GM10248 (cell line): ENCODE measurements at regions not wholly inside any gene's neighbourhood (a gene's known extent, or its start where the extent isn't known, plus 50 kb on each side); places are given as distances from the start of the nearest gene placed in this dataset.

Experiments
- CTCF ChIA-PET: fragments of 300-600 bp; sonication (Branson Sonifier 250); formaldehyde crosslinking; extraction: SDS; loops from one replicate; lab custom pipeline; 2021; ENCODE audit warnings: antibody characterized with exemption; lab: Yijun Ruan, JAX
- POLR2A ChIA-PET: fragments of 350-650 bp; sonication (Branson Sonifier 250); formaldehyde crosslinking; extraction: SDS; loops from one replicate; lab custom pipeline; 2020; ENCODE audit warnings: antibody characterized with exemption; lab: Yijun Ruan, JAX
- DNase-seq: peaks from one replicate; pipeline ENCODE4 v3.0.0; 2012; ENCODE audit errors: extremely low spot score
- TF ChIP-seq, protein P1 (sequence below): IDR thresholded peaks from 2 replicates; pipeline ENCODE4 v1.5.1; 2012; ENCODE audit warnings: mild to moderate bottlenecking, low read depth; ENCODE audit errors: extremely low read depth, missing control alignments, control extremely low read depth

DNA sequence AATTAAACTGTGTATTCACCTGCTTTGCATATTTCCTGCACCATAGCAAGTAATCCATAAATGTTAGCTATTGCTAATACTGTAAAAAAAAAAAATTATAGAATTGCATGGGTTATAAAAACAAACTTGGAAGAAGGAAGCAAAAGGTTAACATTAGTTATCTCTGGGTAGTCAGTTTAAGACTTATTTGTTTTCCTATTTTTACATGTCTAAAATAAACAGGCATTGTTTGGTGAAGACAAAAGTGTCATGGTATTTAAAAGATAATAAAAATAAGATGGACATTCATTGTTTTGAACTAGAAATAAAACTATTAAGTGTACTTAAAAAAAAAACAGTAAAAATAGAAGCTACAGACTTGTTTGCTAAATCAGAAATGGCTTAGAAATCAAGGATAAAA is 313.8 kb downstream of the SOX9 start:
- CTCF ChIA-PET, result interaction anchor here (0.6 to 1.0 kb wide), 2 partner anchors 10 to 52 kb away, joined by 3 read pairs; no protein-coding TSS in a partner anchor
- no peak for DNase-seq
- TF ChIP-seq, protein P1, sequence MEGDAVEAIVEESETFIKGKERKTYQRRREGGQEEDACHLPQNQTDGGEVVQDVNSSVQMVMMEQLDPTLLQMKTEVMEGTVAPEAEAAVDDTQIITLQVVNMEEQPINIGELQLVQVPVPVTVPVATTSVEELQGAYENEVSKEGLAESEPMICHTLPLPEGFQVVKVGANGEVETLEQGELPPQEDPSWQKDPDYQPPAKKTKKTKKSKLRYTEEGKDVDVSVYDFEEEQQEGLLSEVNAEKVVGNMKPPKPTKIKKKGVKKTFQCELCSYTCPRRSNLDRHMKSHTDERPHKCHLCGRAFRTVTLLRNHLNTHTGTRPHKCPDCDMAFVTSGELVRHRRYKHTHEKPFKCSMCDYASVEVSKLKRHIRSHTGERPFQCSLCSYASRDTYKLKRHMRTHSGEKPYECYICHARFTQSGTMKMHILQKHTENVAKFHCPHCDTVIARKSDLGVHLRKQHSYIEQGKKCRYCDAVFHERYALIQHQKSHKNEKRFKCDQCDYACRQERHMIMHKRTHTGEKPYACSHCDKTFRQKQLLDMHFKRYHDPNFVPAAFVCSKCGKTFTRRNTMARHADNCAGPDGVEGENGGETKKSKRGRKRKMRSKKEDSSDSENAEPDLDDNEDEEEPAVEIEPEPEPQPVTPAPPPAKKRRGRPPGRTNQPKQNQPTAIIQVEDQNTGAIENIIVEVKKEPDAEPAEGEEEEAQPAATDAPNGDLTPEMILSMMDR, result no peak
- POLR2A ChIA-PET, result no interaction called here

DNA sequence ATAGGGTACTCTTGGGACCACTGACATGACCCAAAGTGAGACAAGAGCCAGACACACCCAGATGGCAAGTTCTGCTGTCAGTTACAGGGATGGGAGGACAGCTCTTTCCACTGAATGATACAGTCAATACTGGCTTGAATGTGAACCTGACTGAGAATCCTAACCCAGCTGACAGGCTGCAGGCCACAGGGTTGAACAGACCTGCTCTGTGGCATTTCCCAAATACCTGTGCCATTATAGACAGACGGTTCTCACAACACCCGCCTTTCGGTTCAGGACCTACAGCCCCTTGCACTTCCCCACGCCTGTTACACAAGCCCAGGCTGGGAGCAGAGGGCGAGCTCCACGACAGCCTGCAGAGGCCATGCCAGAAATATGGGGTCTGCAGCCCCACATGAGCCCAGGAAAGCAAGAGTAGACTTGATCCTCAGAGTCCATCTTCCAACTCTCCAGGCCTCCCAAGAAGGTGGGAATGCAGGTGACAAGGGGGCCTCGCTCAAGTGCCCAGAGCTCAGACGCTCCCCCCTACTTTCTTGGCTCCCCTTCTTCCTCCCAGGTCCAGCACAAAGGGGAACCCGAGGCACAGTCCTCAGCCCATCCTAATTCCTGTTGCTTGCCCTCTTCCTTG is 314.3 kb downstream of the SOX9 start:
- DNase-seq, result no peak
- TF ChIP-seq, protein P1, result no peak
- ChIA-PET POLR2A (no interaction called here), CTCF (interaction anchor here (1.0 to 1.2 kb wide), 2 partner anchors 25 to 52 kb away, joined by 3 read pairs; no protein-coding TSS in a partner anchor)

DNA sequence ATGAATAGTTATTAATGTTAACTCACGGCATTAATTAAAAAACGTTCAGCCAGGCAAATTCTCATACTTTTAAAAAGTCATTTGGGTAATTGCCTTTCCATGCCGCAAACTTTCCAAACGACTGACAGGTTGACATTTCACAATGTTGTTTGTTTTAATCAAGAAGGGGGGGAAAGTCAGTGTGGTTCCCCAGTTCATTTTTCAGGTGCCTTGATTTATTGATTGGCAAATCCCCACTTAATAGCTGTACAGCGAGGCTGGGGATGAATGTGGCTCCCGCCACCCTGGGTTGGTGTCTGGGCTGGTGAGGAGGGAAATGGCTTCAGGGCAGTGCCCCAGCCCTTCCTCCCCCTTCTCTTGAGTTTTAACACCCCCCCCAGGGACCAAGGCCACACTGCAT is 318.0 kb downstream of the SOX9 start:
- TF ChIP-seq, protein P1, result no peak
- CTCF ChIA-PET, result interaction anchor here (1.0 kb wide), 1 partner anchor 25 kb away, joined by 3 read pairs; no protein-coding TSS in a partner anchor
- POLR2A ChIA-PET, result no interaction called here
- no peak for DNase-seq

DNA sequence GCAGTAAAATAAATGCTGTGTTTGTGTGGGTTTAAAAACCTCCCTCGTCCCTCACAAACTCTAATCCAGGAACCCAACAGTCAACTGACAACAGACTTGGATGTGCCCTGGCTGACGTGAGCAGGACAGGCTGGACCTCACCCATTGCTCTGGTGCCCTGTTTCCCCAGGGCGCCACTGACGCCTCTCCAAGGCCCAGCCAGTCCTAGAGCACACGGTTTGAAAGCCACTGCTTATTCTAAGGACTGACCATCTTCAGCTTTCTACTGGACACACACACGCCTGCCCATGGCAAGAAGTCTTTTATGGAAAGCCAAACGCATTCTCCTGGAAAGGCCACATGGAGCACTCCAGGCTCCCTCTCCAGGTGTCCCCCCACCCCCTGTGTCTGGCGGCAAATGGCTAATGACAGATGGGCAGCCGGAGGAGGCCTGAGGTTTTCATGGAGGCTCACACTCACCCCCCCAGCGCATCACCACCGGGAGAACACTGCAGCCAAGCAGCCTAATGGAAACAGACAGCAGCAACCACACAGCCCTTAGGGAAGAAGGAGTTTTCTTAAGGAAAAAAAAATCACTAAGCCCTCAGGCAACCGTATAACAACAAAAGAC is 319.2 kb downstream of the SOX9 start:
- TF ChIP-seq, protein P1, result no peak
- CTCF ChIA-PET, result interaction anchor here (0.7 to 1.4 kb wide), 2 partner anchors 11 to 318 kb away, joined by 3 read pairs; no protein-coding TSS in a partner anchor
- POLR2A ChIA-PET, result no interaction called here
- DNase-seq, result no peak

DNA sequence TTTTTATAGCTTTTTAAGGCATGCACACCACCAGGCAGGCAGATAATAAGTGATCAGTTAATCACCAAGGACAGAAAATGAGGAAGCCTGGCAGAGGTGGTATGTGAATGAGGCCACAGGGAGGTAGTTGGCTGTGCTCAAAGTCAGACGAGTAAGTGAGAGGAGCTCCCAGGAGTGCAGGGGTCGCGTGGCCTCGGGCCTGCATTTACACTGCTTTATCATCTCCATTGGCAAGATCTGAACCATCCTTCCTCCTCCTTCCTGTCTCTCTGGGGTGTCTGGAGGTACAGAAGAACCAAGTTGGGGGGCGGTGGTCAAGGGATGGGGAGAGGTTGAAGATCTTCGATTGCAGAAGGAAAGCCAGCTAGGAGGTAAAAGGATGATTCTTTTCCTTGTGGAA is 320.1 kb downstream of the SOX9 start:
- ChIA-PET POLR2A (no interaction called here), CTCF (interaction anchor here (0.7 to 2.0 kb wide), 4 partner anchors 12 to 319 kb away, joined by 3 to 6 read pairs (median 4); no protein-coding TSS in a partner anchor)
- DNase-seq, result no peak
- TF ChIP-seq, protein P1, result no peak

DNA sequence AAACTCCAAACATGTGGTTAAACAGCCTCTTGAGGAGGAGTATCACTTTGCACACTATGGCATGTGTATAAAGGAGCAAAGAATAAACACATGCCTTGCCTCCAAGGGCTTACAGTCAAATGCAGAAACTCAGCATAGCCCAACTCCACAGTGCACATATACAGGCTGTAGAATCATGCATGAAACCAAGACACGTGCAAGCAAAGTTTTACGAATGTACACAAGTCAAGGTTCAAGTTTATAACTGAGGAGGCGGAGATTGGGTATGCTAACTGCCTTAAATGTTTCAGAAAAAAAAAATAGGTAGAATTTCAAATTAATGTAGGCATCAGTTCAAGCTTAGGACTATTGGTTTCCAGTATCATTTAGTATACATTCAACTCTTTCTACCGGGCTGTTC is 321.1 kb downstream of the SOX9 start:
- POLR2A ChIA-PET, result no interaction called here
- CTCF ChIA-PET, result interaction anchor here (1.3 to 2.0 kb wide), 2 partner anchors 11 to 14 kb away, joined by 4 to 6 read pairs; no protein-coding TSS in a partner anchor
- TF ChIP-seq, protein P1, result no peak

More for the DNA sequence above, 321.1 kb downstream of the SOX9 start:
- DNase-seq, result no peak
